ENCODE measurements at regions not wholly inside any gene's neighbourhood (a gene's known extent, or its start where the extent isn't known, plus 50 kb on each side); places are given as distances from the start of the nearest gene placed in this dataset.

- Histone ChIP-seq H3K4me2 (ENCODE audit: low read length) (no peak overlapping the region), H3F3A (ENCODE audit: control insufficient read depth, insufficient read depth) (no peaks in the 10 kb centered on the region), H3K27ac (ENCODE audit: low read depth, low read length) (no peak overlapping the region), H3K4me1 (ENCODE audit: control insufficient read depth, low read length) (no peaks in the 10 kb centered on the region), H3K4me3 (ENCODE audit: low read length) (no peak overlapping the region), H3K27me3 (ENCODE audit: control insufficient read depth, low read length) (no peaks in the 10 kb centered on the region), H3K36me3 (ENCODE audit: control insufficient read depth, low read length) (no peaks in the 10 kb centered on the region), H3K79me2 (ENCODE audit: control insufficient read depth, low read length) (no peaks in the 10 kb centered on the region), H3K9me2 (replicated peaks; ENCODE audit: control insufficient read depth, low read length) (no peaks in the 10 kb centered on the region), H3K9me3 (ENCODE audit: control insufficient read depth, insufficient read depth, low read length) (no peaks in the 10 kb centered on the region), H4K20me1 (ENCODE audit: control insufficient read depth, insufficient read depth, low read depth, low read length) (no peaks in the 10 kb centered on the region)
- TF ChIP-seq, protein P1, sequence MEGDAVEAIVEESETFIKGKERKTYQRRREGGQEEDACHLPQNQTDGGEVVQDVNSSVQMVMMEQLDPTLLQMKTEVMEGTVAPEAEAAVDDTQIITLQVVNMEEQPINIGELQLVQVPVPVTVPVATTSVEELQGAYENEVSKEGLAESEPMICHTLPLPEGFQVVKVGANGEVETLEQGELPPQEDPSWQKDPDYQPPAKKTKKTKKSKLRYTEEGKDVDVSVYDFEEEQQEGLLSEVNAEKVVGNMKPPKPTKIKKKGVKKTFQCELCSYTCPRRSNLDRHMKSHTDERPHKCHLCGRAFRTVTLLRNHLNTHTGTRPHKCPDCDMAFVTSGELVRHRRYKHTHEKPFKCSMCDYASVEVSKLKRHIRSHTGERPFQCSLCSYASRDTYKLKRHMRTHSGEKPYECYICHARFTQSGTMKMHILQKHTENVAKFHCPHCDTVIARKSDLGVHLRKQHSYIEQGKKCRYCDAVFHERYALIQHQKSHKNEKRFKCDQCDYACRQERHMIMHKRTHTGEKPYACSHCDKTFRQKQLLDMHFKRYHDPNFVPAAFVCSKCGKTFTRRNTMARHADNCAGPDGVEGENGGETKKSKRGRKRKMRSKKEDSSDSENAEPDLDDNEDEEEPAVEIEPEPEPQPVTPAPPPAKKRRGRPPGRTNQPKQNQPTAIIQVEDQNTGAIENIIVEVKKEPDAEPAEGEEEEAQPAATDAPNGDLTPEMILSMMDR (IDR thresholded peaks at IDR 0.05; ENCODE audit: low read depth, low read length, poor library complexity, severe bottlenecking): no peak
- TF ChIP-seq EZH2phosphoT487 (IDR thresholded peaks at IDR 0.05; ENCODE audit: borderline replicate concordance, low read length): no peak
These were observed 79.8 kb upstream of the PIK3C3 start for GRCh38 chr18:41875094-41875780.

GRCh38 chr18:41873730-41874129, 81.3 kb upstream of the PIK3C3 start:
- H3K79me2 ChIP-seq (ENCODE audit: control insufficient read depth, low read length): no peaks in the 10 kb centered on the region
- H3K4me3 ChIP-seq (ENCODE audit: low read length): no peak overlapping the region
- H4K20me1 ChIP-seq (ENCODE audit: control insufficient read depth, insufficient read depth, low read depth, low read length): no peaks in the 10 kb centered on the region
- no peaks in the 10 kb centered on the region for H3K9me2 ChIP-seq (replicated peaks; ENCODE audit: control insufficient read depth, low read length)
- no peak overlapping the region for H3K4me2 ChIP-seq (ENCODE audit: low read length)
- H3K36me3 ChIP-seq (ENCODE audit: control insufficient read depth, low read length): no peaks in the 10 kb centered on the region
- no peaks in the 10 kb centered on the region for H3F3A ChIP-seq (ENCODE audit: control insufficient read depth, insufficient read depth)
- no peaks in the 10 kb centered on the region for H3K9me3 ChIP-seq (ENCODE audit: control insufficient read depth, insufficient read depth, low read length)
- no peak overlapping the region for H3K27ac ChIP-seq (ENCODE audit: low read depth, low read length)
- no peaks in the 10 kb centered on the region for H3K27me3 ChIP-seq (ENCODE audit: control insufficient read depth, low read length)
- TF ChIP-seq EZH2phosphoT487 (IDR thresholded peaks at IDR 0.05; ENCODE audit: borderline replicate concordance, low read length): no peak
- TF ChIP-seq, protein P1 (IDR thresholded peaks at IDR 0.05; ENCODE audit: low read depth, low read length, poor library complexity, severe bottlenecking): no peak
- no peaks in the 10 kb centered on the region for H3K4me1 ChIP-seq (ENCODE audit: control insufficient read depth, low read length)

DNA sequence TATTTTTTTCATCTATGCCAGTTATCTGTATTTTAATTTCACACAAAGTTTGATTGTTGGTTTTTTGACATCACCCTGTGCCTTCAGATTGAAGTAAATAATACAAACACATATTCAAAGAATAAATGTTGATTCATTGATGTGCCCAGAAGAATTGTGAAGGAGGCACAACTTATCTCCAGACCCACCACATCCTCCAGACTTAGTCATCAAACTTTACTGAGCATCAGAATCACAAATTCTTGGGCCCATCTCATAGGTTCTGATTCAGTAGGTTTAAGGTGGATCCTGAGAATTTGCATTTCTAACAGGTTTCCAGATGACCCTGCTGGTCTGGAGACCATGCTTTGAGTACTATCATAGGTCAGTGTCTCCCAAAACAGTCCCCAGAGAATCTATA, 82.8 kb upstream of the PIK3C3 start:
- Histone ChIP-seq H3K9me2 (replicated peaks; ENCODE audit: control insufficient read depth, low read length) (no peaks in the 10 kb centered on the region), H3K9me3 (ENCODE audit: control insufficient read depth, insufficient read depth, low read length) (no peaks in the 10 kb centered on the region), H3K4me1 (ENCODE audit: control insufficient read depth, low read length) (no peaks in the 10 kb centered on the region), H3K27ac (ENCODE audit: low read depth, low read length) (no peak overlapping the region), H4K20me1 (ENCODE audit: control insufficient read depth, insufficient read depth, low read depth, low read length) (no peaks in the 10 kb centered on the region), H3K4me2 (ENCODE audit: low read length) (no peak overlapping the region), H3K79me2 (ENCODE audit: control insufficient read depth, low read length) (no peaks in the 10 kb centered on the region), H3F3A (ENCODE audit: control insufficient read depth, insufficient read depth) (no peaks in the 10 kb centered on the region), H3K27me3 (ENCODE audit: control insufficient read depth, low read length) (no peaks in the 10 kb centered on the region), H3K36me3 (ENCODE audit: control insufficient read depth, low read length) (no peaks in the 10 kb centered on the region), H3K4me3 (ENCODE audit: low read length) (no peak overlapping the region)
- no peak for TF ChIP-seq EZH2phosphoT487 (IDR thresholded peaks at IDR 0.05; ENCODE audit: borderline replicate concordance, low read length)
- TF ChIP-seq, protein P1 (IDR thresholded peaks at IDR 0.05; ENCODE audit: low read depth, low read length, poor library complexity, severe bottlenecking): no peak

All from DOHH2 (cell line).